Fibroblast of lung (primary cell): ENCODE measurements at regions not wholly inside any gene's neighbourhood (a gene's known extent, or its start where the extent isn't known, plus 50 kb on each side); places are given as distances from the start of the nearest gene placed in this dataset.

Source experiments
- CTCF ChIP-seq, 2 donors: IDR thresholded peaks in 1 of 2; conservative IDR thresholded peaks in 1 of 2; 1 replicate in 1 of 2; 2 replicates in 1 of 2; pipeline ENCODE4 v1.5.1; 2011 to 2012; ENCODE audit warnings: low read length in 2 of 2, control low read depth in 1 of 2, inconsistent platforms in 1 of 2, low read depth in 1 of 2, mild to moderate bottlenecking in 1 of 2
- EZH2 ChIP-seq: IDR thresholded peaks from 2 replicates; pipeline ENCODE4 v1.5.1; 2012; ENCODE audit warnings: low read length, control low read depth, mild to moderate bottlenecking; ENCODE audit errors: missing control alignments

GRCh38 chr15:99878835-99879234, 145.6 kb upstream of the LYSMD4 start:
- no peak for TF ChIP-seq CTCF (conservative IDR thresholded peaks at IDR 0.05 in 1 of 2, IDR thresholded peaks at IDR 0.05 in 1 of 2; ENCODE audit: low read depth in 1 of 2, low read length in 2 of 2)
- no peak for TF ChIP-seq EZH2
